Suprapubic skin (tissue), 4 donors: ENCODE measurements at regions not wholly inside any gene's neighbourhood (a gene's known extent, or its start where the extent isn't known, plus 50 kb on each side); places are given as distances from the start of the nearest gene placed in this dataset.

Source experiments
- CTCF ChIP-seq, 2 donors: fragments of 200-600 bp in 1 of 2; fragments of 450-650 bp in 1 of 2; sonication (generic) in 1 of 2; IDR thresholded peaks; one replicate each; pipeline ENCODE4 v1.5.1; 2016 to 2019; ENCODE audit warnings: antibody characterized with exemption in 2 of 2, mild to moderate bottlenecking in 1 of 2, moderate library complexity in 1 of 2
- POLR2A ChIP-seq, 2 donors: fragments of 450-650 bp; IDR thresholded peaks; one replicate each; pipeline ENCODE4 v1.6.1; 2017; ENCODE audit warnings: antibody characterized with exemption in 2 of 2, mild to moderate bottlenecking in 2 of 2, moderate library complexity in 2 of 2
- POLR2AphosphoS5 ChIP-seq, 3 donors: sonication (generic); formaldehyde crosslinking; IDR thresholded peaks; one replicate each; pipeline ENCODE4 v1.6.1; 2017; ENCODE audit warnings: antibody characterized with exemption in 3 of 3

GRCh38 chr11:90414221-90414620 is 191.4 kb upstream of the CHORDC1 start:
- TF ChIP-seq CTCF (IDR thresholded peaks at IDR 0.05) (no peak), POLR2A (IDR thresholded peaks at IDR 0.05) (no peak), POLR2AphosphoS5 (IDR thresholded peaks at IDR 0.05) (no peak)
